IPS-NIHi7 (cell line): ENCODE measurements at regions not wholly inside any gene's neighbourhood (a gene's known extent, or its start where the extent isn't known, plus 50 kb on each side); places are given as distances from the start of the nearest gene placed in this dataset.
"Not testable (repeated sequence)": the region's sequence is repeated elsewhere in the genome, so short reads cannot be mapped to it uniquely, and the experiment has no call there.

ENCODE experiments used
- DNase-seq: peaks from one replicate; pipeline ENCODE4 v3.0.0; 2012; ENCODE audit warnings: mixed read lengths; ENCODE audit errors: extremely low spot score

DNA sequence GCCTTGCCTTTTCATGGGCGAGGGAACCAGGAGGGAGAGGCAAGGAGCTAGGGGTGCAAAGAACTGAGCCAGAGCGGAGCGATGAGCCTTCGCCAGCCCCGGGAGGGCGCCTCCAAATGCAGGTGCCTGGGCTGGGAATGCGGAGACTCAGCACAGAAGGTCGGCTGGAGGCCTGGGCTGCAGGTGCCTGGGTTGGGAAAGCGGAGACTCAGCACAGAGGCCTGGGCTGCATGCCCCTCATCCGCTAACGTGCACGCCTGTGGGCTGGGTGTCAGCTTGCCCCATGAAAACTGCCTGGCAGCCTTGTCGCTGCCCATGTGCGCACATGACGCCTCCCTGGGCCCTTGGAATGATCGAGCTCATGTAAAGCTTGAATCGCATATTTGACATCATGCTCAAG lies 51.8 kb downstream of the POM121L12 start:
- DNase-seq, result no peak

- no peak for DNase-seq
Measured at GRCh38 chr7:53094191-53094590, 58.8 kb downstream of the POM121L12 start.

DNA sequence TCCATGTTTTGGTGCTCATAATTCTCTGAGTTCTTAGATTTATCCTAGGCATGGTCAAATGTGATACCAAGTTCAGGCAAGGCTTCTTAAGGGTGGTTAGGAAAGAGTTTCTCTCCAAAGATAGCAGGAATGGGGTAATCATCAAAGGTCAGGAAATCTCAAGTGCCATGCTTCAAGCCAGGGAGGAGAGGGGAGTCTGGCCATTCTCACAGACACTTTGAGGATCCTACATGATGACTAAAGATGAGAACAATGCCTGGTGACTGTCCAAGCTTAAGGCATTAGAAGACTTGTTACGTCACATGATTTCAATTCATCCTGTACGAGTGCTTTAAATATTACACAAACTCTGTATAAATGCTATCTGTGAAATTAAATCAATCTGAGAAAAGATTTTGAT lies 59.4 kb downstream of the POM121L12 start:
- DNase-seq, result no peak

DNA sequence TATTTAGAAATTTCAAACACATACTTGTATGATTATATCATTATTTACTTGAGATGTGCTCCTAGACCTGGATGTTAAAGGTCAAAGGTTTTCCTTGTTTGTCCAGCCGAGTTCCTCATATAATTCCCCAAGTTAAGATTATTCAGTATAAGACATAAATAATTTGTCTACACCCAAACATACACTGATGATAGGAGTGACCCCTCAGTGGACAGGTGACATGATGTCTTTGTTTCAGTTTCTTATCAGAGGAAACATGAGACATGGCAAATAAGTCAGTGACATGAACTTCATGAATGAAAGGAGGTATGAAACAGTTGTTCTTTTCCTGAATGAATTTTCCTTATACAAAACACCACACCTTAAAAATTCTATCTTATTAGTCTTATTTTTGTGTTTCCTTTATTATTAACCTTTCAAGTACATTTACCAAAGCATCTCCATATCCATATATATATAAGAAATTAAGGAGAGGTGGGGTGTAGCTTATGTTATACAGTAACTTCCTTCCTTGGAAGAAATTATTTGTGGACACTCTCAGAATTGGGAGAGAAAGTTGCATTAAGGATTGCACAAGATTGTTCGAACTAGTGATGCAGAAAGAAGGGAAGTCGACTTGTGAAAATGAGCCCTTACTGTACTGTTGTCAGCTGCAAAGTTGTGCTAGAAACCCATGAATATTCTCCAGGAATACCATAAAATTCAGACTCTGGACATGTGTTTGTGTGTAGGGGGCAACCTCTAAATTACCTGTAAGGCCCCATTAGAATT lies 60.5 kb downstream of the POM121L12 start:
- DNase-seq, result no peak

DNA sequence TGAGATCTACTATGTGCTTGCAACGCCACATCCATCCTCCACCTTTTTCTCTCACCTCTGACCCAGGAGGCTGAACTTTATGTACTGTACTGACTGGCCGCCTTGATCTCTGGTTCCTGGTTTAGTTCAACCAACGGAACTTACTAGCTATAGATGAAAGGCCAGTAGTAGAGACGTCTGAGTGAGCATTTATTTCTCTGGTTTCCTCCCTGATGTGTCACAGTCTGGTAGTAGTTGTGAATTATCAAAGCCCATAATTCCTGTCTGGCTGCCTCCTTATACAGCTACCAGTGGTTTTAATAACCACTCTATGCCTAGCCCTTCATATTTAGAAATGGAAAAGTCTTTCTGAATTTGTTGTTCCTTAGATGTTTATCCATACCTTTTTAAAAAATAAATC lies 64.7 kb downstream of the POM121L12 start:
- DNase-seq, result no peak

- no peak for DNase-seq
Measured at GRCh38 chr7:53101026-53101425, 65.6 kb downstream of the POM121L12 start.

DNA sequence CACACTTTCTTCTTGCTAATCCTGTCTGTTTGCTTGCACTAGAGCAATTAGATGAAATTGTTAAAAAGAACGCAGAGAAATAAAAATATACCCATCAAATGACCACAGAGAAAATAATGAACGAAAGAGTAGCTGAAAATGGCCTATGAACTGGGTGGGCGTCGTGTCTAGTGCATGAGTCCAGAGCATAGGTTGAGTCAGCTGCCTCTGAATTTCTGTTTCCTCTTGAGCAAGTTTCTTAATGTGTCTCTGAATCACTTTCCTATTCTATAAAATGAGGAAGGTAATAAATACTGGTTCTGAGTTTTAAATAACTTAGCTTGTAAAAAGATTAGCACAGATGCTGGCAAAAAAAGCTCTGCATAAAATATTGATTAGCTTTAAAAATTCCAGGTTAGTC lies 75.0 kb downstream of the POM121L12 start:
- DNase-seq, result no peak

DNA sequence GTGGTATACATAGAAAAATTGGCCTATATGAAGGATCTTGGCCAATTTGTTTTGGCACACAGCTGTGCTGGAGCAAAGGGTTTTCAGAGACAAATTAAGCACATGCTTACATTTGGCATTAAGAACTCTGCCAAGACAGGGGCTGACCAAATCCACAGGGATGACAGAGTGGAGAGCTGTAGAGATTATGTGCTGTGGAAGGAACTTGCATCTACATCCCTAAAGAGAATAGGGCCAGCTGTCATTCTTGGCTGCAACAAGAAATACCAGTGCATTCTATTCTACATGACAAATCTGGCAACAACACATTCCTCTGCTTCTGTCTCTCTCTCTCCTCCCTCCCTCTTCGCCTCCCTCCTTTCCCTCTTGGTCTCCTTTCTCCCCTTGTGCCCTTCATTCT lies 75.6 kb downstream of the POM121L12 start:
- DNase-seq, result no peak

- DNase-seq, result no peak
Measured at GRCh38 chr7:53113424-53113823, 78.0 kb downstream of the POM121L12 start.

DNA sequence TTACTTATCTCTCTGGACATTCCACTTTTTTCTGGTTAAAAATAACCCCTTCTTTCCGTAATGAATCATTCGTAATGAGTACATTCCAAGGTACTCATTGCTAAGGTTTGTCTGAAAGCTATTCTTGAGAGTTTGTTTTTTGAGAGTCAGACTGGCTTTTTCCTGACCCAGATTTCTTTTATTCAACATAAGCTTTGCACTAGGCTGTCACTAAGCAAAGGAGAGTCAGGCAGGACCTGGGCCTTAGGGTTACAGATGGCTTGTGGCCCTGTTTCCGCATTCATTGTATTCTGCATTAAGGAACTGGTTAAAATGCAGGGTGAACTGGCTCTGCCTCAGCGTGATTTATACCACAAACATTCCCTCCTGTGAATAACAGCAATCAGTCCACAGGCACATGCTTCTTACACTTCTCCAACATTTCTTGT lies 84.1 kb downstream of the POM121L12 start:
- no peak for DNase-seq

- no peak for DNase-seq
Measured at GRCh38 chr7:53121374-53121773, 85.9 kb downstream of the POM121L12 start.

DNA sequence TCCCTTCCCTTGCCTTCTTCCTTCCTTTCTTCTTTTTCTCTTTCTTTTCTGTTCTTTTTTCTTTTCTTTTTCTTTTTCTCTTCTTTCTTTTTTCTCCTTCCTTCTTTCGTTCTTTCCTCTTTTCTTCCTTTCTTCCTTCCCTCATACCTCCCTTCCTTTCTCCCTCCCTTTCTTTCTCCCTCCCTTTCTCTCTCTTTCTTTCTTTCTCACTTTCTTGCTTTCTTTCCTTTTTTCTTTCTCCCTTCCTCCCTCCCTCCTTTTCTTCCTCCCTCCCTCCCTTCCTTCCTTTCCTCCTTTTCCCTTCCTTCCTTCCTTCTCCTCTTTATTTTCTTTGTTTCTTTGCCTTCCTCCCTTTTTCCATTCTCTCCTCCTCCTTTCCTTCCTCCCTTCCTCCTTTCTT lies 96.3 kb downstream of the POM121L12 start:
- no peak for DNase-seq

DNA sequence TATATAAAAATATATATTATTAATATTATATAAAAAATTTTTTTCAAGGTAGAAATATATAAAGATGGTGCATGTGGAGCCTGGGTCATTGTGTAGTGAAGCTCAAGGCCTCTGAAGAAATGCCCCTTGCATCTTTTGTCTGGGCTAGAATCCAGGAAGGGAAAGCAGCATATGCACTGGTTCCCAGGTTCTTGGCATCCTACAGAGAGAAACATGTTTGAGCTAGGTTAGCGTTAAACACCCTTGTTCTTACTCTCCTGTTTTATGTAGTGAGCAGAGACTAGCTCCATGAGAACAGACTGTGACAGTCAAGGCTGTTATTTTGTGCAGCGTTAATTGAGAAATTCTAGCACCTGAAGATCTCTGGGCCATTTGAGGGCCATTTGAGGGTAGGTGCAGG lies 116.1 kb downstream of the POM121L12 start:
- DNase-seq, result no peak

GRCh38 chr7:53187184-53187583 lies 151.8 kb downstream of the POM121L12 start:
- not testable (repeated sequence) for DNase-seq

GRCh38 chr7:53191191-53191695 lies 155.8 kb downstream of the POM121L12 start:
- no peak for DNase-seq

DNA sequence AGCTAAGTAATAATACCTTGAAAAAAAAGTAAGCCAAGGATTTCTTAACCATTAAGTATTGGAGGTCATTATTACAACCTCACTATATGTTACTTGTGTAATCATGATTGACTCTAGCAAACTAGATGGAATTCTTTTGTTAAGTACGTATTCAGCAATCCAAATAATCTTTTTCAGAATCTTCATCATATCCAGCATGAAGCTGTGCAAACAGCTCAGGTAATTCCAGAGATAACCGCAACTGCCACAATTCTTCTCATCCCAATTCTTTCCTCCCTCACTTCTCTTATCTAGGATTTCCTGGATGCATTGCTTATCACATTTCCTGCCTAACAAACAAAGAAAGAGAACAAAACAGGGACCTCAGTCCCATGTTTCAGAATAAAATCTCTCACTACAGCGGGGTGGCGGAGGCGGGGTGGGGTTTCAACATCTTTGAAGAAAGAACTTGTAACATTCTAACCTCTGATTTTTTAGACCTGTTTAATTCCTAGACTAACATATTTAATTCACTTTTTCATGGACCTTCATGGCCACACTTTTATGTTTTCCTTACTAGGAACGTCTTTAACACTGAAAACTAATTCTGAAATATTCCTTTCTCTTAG lies 156.5 kb downstream of the POM121L12 start:
- DNase-seq, result no peak

- DNase-seq, result no peak
Measured at GRCh38 chr7:53205006-53205405, 169.6 kb downstream of the POM121L12 start.

DNA sequence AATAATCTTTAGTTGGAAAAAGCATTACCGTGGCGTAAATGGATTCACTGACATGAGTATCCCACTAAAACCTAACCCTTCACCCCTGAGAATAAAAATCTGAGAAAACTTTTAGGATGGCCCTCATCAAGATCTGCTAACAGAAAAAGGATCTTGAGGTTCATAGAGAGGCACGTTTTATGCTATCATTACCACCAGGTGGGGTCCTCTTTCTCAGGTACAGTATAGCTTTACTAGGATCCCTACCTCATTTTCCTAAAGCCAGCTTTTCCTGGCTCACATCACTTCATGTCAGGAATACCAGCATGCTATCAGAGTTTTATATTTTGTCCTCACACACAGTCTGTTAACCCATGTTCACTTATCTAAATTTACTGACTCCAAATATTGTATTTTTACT lies 173.7 kb downstream of the POM121L12 start:
- DNase-seq, result peak; percentile 40

DNA sequence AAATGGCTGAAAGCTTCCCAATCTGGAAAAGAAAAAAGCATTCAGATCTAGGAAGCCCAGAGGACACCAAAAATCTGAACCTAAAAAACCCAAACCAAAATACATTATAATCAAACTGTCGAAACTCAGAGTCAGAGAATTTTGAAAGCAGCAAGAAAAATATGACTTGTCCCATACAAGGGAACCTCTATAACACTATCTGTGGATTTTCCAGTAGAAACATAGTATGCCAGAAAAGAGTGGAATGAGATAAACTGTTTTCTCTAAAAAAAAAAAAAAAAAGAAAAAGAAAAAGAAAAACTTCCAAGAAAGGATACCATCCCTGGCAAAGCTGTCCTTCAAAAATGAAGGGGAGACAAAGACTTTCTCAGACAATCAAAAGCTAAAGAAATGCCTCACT lies 179.0 kb downstream of the POM121L12 start:
- DNase-seq, result no peak

- DNase-seq, result peak; percentile 59
Measured at GRCh38 chr7:53218730-53219504, 183.5 kb downstream of the POM121L12 start.

- DNase-seq, result no peak
Measured at GRCh38 chr7:53229202-53229601, 193.8 kb downstream of the POM121L12 start.

- DNase-seq, result no peak
Measured at GRCh38 chr7:53237344-53237913, 202.0 kb downstream of the POM121L12 start.
